HG02642 (cell line): ENCODE measurements at regions not wholly inside any gene's neighbourhood (a gene's known extent, or its start where the extent isn't known, plus 50 kb on each side); places are given as distances from the start of the nearest gene placed in this dataset.
"Not testable (repeated sequence)": the region's sequence is repeated elsewhere in the genome, so short reads cannot be mapped to it uniquely, and the experiment has no call there.

Experiments used
- ATAC-seq: cut with Tn5 transposase; IDR thresholded peaks from one replicate; pipeline ENCODE4 v1.9.1; 2021; ENCODE audit warnings: mild to moderate bottlenecking; ENCODE audit not compliant: unreplicated experiment, poor library complexity

DNA sequence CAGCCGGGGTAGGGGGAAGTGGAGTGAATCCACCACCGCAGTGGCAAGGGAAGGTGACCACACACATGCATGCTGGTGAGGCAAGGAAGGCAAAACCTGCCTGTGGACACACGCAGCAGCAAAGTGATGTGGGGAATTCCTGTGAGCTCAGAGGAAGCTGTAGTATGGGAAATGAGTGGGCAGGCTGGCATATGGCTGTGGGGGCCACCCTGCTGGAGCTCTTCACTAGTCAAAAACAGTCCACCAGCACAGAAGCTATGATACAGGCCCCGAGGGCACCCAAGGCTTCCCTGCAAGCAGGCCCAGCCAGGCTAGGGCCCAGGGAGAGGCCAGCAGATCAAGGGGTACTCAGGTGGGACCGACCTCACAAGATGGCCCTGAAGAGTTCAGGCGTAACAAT is 239.1 kb downstream of the CHM start:
- ATAC-seq, result no peak

DNA sequence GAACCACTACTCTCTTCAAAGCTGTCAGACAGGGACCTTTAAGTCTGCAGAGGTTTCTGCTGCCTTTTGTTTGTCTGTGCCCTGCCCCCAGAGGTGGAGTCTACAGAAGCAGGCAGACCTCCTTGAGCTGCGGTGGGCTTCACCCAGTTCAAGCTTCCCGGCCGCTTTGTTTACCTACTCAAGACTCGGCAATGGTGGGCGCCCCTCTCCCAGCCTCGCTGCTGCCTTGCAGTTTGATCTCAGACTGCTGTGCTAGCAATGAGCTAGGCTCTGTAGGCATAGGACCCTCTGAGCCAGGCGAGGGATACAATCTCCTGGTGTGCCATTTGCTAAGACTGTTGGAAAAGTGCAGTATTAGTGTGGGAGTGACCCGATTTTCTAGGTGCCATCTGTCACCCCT is 275.0 kb downstream of the CHM start:
- ATAC-seq, result not testable (repeated sequence)

- ATAC-seq, result no peak
Measured at GRCh38 chrX:85765651-85766050, 281.7 kb downstream of the CHM start.

DNA sequence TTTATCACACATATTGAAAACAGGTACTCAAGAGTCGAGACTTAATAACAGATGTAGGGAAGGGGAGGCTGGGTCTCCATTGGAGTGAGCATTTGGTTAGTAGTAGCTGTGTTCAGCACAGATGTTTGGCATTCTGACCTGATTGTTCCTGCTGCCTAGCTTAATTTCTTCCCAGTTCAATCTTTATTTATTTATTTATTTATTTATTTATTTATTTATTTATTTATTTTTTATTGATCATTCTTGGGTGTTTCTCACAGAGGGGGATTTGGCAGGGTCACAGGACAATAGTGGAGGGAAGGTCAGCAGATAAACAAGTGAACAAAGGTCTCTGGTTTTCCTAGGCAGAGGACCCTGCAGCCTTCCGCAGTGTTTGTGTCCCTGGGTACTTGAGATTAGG is 324.3 kb downstream of the CHM start:
- not testable (repeated sequence) for ATAC-seq

DNA sequence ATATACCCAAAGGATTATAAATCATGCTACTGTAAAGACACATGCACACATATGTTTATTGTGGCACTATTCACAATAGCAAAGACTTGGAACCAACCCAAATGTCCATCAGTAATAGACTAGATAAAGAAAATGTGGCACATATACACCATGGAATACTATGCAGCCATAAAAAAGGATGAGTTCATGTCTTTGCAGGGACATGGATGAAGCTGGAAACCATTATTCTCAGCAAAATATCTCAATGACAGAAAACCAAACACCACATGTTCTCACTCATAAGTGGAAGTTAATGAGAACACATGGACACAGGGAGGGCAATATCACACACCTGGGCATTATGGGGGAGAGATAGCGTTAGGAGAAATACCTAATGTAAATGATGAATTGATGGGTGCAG is 323.8 kb upstream of the POF1B start:
- not testable (repeated sequence) for ATAC-seq

DNA sequence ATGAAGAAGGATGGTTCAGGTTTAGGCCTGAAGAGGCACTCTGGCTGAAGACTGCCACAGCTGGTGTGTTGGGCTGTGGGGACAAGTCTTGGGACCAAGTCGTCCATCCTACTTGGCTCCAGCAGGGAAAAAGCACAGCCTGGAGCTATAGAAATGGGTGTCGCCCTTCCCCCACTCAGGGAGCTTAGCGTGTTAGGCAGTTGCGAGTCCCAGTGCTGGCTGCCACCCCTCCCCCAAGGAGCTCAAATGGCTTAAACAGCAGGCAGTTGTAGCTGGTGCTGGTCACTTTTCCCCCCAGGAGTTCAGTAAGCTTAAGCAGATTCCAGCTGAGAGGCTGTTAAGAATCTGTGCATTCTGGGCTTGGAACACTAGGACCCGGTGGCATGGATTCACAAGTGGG is 319.5 kb upstream of the POF1B start:
- ATAC-seq, result no peak

DNA sequence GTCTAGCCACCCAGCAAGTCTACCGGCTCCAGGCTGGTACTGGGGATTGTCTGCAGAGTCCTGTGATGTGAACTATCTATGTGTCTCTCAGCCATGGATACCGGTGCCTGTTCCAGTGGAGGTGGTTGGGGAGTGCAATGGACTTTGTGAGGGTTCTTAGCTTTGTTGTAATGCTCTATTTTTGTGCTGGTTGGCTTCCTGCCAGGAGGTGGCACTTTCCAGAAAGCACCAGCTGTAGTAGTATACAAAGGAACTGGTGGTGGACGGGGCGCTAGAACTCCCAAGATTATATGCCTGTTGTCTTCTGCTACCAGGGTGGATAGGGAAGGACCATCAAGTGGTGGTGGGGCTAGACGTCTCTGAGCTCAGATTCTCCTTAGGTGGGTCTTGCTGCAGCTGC is 306.4 kb upstream of the POF1B start:
- ATAC-seq, result no peak

- ATAC-seq, result no peak
Measured at GRCh38 chrX:85666471-85666870, 287.0 kb upstream of the POF1B start.

DNA sequence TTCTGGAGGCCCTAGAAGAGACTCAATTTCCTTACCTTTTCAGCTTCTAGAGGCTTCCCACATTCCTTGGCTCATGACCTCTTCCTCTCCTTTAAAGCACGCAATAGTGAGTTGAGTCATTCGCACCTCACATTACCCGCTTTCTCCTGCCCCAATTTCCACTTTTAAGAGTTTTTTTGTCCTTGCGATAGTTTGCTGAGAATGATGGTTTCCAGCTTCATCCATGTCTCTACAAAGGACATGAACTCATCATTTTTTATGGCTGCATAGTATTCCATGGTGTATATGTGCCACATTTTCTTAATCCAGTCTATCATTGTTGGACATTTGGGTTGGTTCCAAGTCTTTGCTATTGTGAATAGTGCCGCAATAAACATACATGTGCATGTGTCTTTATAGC is 284.5 kb upstream of the POF1B start:
- ATAC-seq, result not testable (repeated sequence)

GRCh38 chrX:85630901-85631300 is 251.4 kb upstream of the POF1B start:
- no peak for ATAC-seq

DNA sequence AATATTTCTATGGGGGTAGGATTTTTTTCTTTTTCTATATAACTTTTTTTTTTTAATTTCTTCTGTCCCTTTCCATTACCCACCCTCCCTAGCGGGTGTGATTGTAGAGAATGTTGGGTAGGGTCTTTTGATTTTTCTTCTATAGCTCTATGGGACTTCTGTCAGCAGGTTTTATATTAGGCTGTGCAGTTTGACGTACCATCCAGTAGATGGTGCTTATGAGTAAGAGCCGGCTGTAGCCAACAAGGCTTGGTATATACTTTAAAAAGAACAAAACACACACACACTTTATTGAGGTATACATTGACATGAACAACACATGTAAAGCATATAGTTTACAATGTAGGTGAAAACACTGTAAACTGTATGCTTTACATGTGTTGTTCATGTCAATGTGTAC is 247.9 kb upstream of the POF1B start:
- ATAC-seq, result no peak

DNA sequence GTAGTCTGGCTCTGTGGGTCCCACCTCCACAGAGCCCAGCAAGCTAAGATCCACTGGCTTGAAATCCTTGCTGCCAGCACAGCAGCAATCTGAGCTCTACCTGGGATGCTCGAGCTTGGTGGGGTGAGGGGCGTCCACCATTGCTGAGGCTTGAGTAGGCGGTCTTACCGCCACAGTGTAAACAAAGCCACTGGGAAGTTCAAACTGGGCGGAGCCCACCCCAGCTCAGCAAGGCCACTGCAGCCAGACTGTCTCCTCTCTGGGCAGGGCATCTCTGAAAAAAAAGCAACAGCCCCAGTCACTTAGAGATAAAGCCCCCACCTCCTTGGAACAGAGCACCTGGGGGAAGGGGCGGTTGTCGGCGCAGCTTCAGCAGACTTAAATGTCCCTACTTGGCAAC is 243.2 kb upstream of the POF1B start:
- no peak for ATAC-seq

- no peak for ATAC-seq
Measured at GRCh38 chrX:85620466-85620865, 241.0 kb upstream of the POF1B start.

GRCh38 chrX:85619962-85620361 is 240.5 kb upstream of the POF1B start:
- ATAC-seq, result no peak

DNA sequence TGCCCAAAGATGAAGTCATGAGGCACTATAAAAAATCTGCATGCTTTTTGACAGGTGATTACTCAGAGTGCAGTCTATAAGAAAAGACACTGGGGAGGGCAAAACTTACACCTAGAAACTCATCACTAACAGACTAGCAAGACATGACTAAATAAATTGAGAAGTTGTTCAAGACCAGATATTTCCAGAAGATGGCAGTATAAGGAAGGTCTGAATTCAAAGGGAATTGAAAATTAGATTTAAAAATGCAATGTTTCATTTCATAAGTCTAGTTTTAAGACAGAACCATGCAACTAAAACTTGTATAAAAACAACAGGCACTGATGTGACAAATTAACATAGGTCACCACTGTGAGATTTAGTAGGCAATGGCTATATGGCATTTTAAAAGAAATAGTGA is 232.5 kb upstream of the POF1B start:
- ATAC-seq, result no peak

- ATAC-seq, result no peak
Measured at GRCh38 chrX:85592980-85593379, 213.5 kb upstream of the POF1B start.

DNA sequence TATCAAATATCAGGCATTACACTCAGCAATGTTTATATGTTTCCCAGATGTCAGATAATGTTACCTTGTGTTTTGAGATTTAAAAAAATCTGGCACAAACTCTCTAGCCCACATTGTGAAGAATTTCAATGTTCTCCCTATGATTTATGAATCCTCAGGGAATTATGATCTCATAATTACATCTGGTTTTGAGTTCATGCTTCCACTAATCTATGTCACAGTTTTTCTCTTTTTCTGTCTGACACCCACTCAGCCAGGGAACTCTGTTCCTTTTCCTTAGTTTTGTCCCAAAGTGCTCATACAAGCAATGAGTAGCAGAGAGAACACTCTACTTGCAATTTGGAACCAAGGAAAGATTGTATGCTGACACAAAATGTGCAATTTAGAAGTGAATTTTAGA is 212.1 kb upstream of the POF1B start:
- ATAC-seq, result no peak

DNA sequence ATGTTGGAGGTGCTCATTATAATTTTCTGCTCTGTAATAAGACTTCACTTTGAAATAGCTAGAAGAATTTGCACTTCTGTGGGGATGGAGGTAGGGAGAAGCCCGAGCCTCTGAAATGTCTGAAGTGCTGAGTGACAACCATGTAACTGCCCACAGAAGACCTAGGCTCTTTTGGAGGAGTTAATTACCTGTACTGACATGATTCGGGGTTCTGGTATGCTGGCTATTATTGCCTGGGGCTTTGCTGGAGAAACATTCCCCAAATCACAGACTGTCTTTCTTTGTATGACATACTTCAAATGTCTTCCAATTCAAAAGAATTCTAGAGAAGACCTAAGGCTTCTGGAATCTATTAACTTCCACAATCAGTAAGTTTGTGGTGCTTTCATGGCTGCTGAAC is 211.2 kb upstream of the POF1B start:
- no peak for ATAC-seq

- peak; percentile 53 for ATAC-seq
Measured at GRCh38 chrX:85573801-85574200, 194.3 kb upstream of the POF1B start.

DNA sequence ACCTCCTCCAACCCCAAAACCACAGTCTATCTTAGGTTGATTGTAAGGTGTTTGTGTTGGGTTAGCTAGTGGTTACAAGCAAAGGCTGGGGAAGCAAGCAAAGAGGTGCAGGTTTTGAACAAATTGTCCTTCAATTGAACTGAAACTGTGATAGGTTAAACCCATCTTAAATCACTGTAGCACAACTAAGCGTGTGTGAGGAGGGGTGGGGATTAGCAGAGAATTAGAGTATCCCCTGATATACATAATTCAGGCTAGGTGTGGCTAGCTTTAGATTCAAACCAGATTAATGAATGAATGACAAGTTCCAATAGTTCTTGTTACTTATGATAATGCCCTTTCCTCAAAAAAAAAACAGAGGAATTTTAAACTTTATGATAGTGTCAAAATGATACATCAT is 191.0 kb upstream of the POF1B start:
- ATAC-seq, result no peak

DNA sequence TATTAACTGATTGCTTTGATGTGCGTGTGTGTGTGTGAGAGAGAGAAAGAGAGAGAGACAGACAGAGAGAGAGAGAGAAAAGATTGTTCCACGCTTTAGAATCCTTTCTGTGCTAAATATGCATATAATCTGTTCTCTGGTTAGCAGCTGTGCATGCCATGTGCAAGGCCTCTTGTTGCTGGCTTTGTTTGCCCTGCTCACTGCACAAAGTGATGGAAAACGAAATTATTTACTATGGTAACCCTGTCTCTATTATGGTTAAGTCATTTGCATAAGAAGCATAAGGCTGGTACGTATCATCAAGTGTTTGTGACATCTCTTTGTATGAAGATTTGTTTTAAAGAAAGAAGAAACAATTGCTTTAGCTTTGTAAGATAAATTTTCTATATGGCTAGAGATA is 190.2 kb upstream of the POF1B start:
- no peak for ATAC-seq

GRCh38 chrX:85569096-85569495 is 189.6 kb upstream of the POF1B start:
- ATAC-seq, result no peak

- no peak for ATAC-seq
Measured at GRCh38 chrX:85561231-85561630, 181.8 kb upstream of the POF1B start.
